ENCODE measurements at regions not wholly inside any gene's neighbourhood (a gene's known extent, or its start where the extent isn't known, plus 50 kb on each side); places are given as distances from the start of the nearest gene placed in this dataset.

DNA sequence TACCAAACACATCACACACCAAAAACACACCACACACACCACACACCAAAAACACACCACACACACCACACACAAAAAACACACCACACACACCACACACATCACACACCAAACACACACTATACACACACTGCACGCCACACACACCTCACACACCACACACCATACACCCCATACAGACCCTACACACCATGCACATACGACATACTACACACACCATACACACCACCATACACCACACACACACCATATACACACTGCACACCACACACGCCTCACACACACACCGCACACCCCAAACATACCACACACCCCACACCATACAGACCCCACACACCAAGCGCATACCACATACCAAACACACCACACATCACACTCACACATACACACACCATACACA lies 226.9 kb upstream of the PKN2 start:
- TF ChIP-seq CTCF (conservative IDR thresholded peaks at IDR 0.05 in 1 of 2, IDR thresholded peaks at IDR 0.05 in 1 of 2; ENCODE audit: extremely low read depth in 1 of 2, insufficient read depth in 1 of 2, low read depth in 1 of 2, low read length in 2 of 2) = no peak
- TF ChIP-seq EZH2 (IDR thresholded peaks at IDR 0.05; ENCODE audit: borderline replicate concordance, low read length) = no peak
